ENCODE measurements at regions not wholly inside any gene's neighbourhood (a gene's known extent, or its start where the extent isn't known, plus 50 kb on each side); places are given as distances from the start of the nearest gene placed in this dataset.

DNA sequence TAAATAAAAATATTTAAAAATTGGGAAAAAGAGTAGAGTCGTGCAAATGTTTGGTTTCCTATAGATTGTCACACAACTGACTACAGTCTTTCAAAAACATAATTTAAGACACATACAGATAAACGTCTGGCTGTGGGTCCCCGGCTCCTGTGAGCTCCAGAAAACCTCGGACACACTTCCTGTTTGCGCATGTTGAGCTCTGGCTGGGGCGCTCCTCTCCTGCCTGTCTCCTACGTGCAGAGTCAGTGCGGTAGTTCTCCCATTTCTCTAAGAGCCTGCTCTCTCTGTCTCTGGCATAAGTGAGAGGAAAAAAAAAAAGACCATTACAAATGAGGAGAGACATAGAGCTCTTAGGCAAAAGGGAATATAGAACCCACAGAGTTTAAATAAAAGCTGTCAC lies 128.2 kb upstream of the OBI1 start:
- Histone ChIP-seq H4K20me1 (ENCODE audit: low read depth, low read length) (no peaks in the 10 kb centered on the region), H3K27me3 (ENCODE audit: low read length) (no peaks in the 10 kb centered on the region; the same call in 1 of the 2 replicates), H3K27ac (ENCODE audit: low read depth, low read length) (no peak overlapping the region), H3K9me3 (ENCODE audit: insufficient read depth, low read length) (no peaks in the 10 kb centered on the region), H3F3A (ENCODE audit: insufficient read depth) (no peaks in the 10 kb centered on the region), H3K9me2 (replicated peaks; ENCODE audit: insufficient read depth, low read length) (no peaks in the 10 kb centered on the region), H3K4me3 (ENCODE audit: insufficient read depth, low read length, poor library complexity, severe bottlenecking) (no peak overlapping the region), H3K36me3 (ENCODE audit: low read length) (no peaks in the 10 kb centered on the region), H3K4me2 (ENCODE audit: low read depth, low read length, poor library complexity, severe bottlenecking) (no peak overlapping the region), H2AFZ (ENCODE audit: low read depth, low read length, severe bottlenecking) (no peak overlapping the region), H3K79me2 (ENCODE audit: insufficient read depth, low read length) (no peaks in the 10 kb centered on the region), H3K9ac (ENCODE audit: low read length) (no peak overlapping the region)
- TF ChIP-seq, protein P1, sequence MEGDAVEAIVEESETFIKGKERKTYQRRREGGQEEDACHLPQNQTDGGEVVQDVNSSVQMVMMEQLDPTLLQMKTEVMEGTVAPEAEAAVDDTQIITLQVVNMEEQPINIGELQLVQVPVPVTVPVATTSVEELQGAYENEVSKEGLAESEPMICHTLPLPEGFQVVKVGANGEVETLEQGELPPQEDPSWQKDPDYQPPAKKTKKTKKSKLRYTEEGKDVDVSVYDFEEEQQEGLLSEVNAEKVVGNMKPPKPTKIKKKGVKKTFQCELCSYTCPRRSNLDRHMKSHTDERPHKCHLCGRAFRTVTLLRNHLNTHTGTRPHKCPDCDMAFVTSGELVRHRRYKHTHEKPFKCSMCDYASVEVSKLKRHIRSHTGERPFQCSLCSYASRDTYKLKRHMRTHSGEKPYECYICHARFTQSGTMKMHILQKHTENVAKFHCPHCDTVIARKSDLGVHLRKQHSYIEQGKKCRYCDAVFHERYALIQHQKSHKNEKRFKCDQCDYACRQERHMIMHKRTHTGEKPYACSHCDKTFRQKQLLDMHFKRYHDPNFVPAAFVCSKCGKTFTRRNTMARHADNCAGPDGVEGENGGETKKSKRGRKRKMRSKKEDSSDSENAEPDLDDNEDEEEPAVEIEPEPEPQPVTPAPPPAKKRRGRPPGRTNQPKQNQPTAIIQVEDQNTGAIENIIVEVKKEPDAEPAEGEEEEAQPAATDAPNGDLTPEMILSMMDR (IDR thresholded peaks at IDR 0.05; ENCODE audit: insufficient read depth, low read length, poor library complexity, severe bottlenecking), result no peak
- no peak for TF ChIP-seq EZH2phosphoT487 (conservative IDR thresholded peaks at IDR 0.05; ENCODE audit: low read length)

DNA sequence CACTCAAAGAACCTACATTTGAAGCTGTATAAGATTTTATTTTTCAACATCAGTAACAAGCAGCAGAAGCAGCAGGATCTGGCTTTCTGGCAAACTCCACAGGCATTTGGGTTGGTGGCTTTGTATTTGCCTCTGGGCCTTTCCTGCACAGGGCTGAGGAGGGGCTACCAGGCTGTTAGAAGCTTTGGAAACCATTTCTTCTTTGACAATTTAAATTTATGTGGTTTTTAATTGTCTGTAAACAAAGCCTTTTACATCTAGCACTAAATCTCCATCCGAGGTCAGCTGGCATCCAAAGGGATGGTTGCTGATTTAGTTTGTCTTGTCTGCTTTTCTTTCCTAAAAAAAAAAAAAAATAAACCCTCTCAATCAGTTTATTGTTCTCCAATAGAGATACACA lies 127.5 kb upstream of the OBI1 start:
- no peaks in the 10 kb centered on the region; the same call in 1 of the 2 replicates for H3K27me3 ChIP-seq (ENCODE audit: low read length)
- H3K27ac ChIP-seq (ENCODE audit: low read depth, low read length), result no peak overlapping the region
- H3F3A ChIP-seq (ENCODE audit: insufficient read depth), result no peaks in the 10 kb centered on the region
- H4K20me1 ChIP-seq (ENCODE audit: low read depth, low read length), result no peaks in the 10 kb centered on the region
- no peak overlapping the region for H2AFZ ChIP-seq (ENCODE audit: low read depth, low read length, severe bottlenecking)
- H3K9ac ChIP-seq (ENCODE audit: low read length), result no peak overlapping the region
- H3K9me3 ChIP-seq (ENCODE audit: insufficient read depth, low read length), result no peaks in the 10 kb centered on the region
- no peaks in the 10 kb centered on the region for H3K36me3 ChIP-seq (ENCODE audit: low read length)
- H3K4me3 ChIP-seq (ENCODE audit: insufficient read depth, low read length, poor library complexity, severe bottlenecking), result no peak overlapping the region
- H3K9me2 ChIP-seq (replicated peaks; ENCODE audit: insufficient read depth, low read length), result no peaks in the 10 kb centered on the region
- no peaks in the 10 kb centered on the region for H3K79me2 ChIP-seq (ENCODE audit: insufficient read depth, low read length)
- no peak for TF ChIP-seq EZH2phosphoT487 (conservative IDR thresholded peaks at IDR 0.05; ENCODE audit: low read length)
- TF ChIP-seq, protein P1 (IDR thresholded peaks at IDR 0.05; ENCODE audit: insufficient read depth, low read length, poor library complexity, severe bottlenecking), result no peak
- no peak overlapping the region for H3K4me2 ChIP-seq (ENCODE audit: low read depth, low read length, poor library complexity, severe bottlenecking)

DNA sequence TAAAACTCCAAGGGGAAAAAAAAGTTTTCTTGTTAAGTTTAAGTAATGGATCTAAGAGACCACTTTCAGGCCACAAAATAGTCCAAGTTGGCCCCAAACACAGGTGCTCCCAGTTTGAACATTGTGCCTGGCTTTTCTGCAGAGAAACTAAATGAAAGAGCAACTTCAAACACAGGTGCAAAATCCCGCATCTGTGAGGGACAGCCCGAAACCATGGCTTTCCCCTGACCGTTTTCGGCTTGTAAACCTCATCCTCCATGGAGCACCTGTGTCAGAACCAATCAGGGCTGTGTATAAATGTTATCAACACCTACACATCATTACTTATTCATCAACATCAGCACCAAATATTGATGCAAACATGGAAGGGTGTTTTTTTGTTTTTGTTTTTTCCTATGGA lies 126.8 kb upstream of the OBI1 start:
- Histone ChIP-seq H3K9me3 (ENCODE audit: insufficient read depth, low read length) (no peaks in the 10 kb centered on the region), H3F3A (ENCODE audit: insufficient read depth) (no peaks in the 10 kb centered on the region), H3K9me2 (replicated peaks; ENCODE audit: insufficient read depth, low read length) (no peaks in the 10 kb centered on the region), H3K4me2 (ENCODE audit: low read depth, low read length, poor library complexity, severe bottlenecking) (no peak overlapping the region), H2AFZ (ENCODE audit: low read depth, low read length, severe bottlenecking) (no peak overlapping the region), H3K79me2 (ENCODE audit: insufficient read depth, low read length) (no peaks in the 10 kb centered on the region), H3K36me3 (ENCODE audit: low read length) (no peaks in the 10 kb centered on the region), H3K27me3 (ENCODE audit: low read length) (no peaks in the 10 kb centered on the region; the same call in 1 of the 2 replicates), H3K27ac (ENCODE audit: low read depth, low read length) (no peak overlapping the region), H3K9ac (ENCODE audit: low read length) (no peak overlapping the region), H4K20me1 (ENCODE audit: low read depth, low read length) (no peaks in the 10 kb centered on the region), H3K4me3 (ENCODE audit: insufficient read depth, low read length, poor library complexity, severe bottlenecking) (no peak overlapping the region)
- TF ChIP-seq, protein P1 (IDR thresholded peaks at IDR 0.05; ENCODE audit: insufficient read depth, low read length, poor library complexity, severe bottlenecking), result no peak
- TF ChIP-seq EZH2phosphoT487 (conservative IDR thresholded peaks at IDR 0.05; ENCODE audit: low read length), result no peak
